ENCODE measurements at regions not wholly inside any gene's neighbourhood (a gene's known extent, or its start where the extent isn't known, plus 50 kb on each side); places are given as distances from the start of the nearest gene placed in this dataset.

- no peaks in the 10 kb centered on the region for H3K36me3 ChIP-seq (ENCODE audit: low read depth, missing control alignments)
- no peak overlapping the region for H3K27ac ChIP-seq
- no peak for DNase-seq
- WGBS, 2 donors = 71 to 83% methylated on average over 7 of the region's 7 CpGs
- no peaks in the 10 kb centered on the region for H3K9me3 ChIP-seq
- no peaks in the 10 kb centered on the region for H3K27me3 ChIP-seq
- no peak overlapping the region for H3K4me3 ChIP-seq
- TF ChIP-seq POLR2A (IDR thresholded peaks at IDR 0.05) (no peak), CTCF (IDR thresholded peaks at IDR 0.05) (no peak)
- intact Hi-C loops (cut with DNase I; ENCODE audit: low total_unique reads) = no loop called here
- no peaks in the 10 kb centered on the region for H3K4me1 ChIP-seq
Measured at GRCh38 chr21:20259031-20259867, 739.0 kb upstream of the NCAM2 start.

GRCh38 chr21:20260124-20260523 is 738.1 kb upstream of the NCAM2 start:
- no peak overlapping the region for H3K4me3 ChIP-seq
- no peaks in the 10 kb centered on the region for H3K27me3 ChIP-seq
- no peaks in the 10 kb centered on the region for H3K36me3 ChIP-seq (ENCODE audit: low read depth, missing control alignments)
- H3K27ac ChIP-seq = no peak overlapping the region
- no peaks in the 10 kb centered on the region for H3K9me3 ChIP-seq
- no peak for DNase-seq
- no peaks in the 10 kb centered on the region for H3K4me1 ChIP-seq
- 29 to 48% methylated on average over 1 of the region's 1 CpG for WGBS, 2 donors
- TF ChIP-seq CTCF (IDR thresholded peaks at IDR 0.05) (no peak), POLR2A (IDR thresholded peaks at IDR 0.05) (no peak)
- intact Hi-C loops (cut with DNase I; ENCODE audit: low total_unique reads) = no loop called here

GRCh38 chr21:20261364-20261763 is 736.8 kb upstream of the NCAM2 start:
- no peak for TF ChIP-seq POLR2A (IDR thresholded peaks at IDR 0.05)
- no peak for TF ChIP-seq CTCF (IDR thresholded peaks at IDR 0.05)
- intact Hi-C loops (cut with DNase I; ENCODE audit: low total_unique reads) = no loop called here
- no peak overlapping the region for H3K4me3 ChIP-seq
- no peaks in the 10 kb centered on the region for H3K9me3 ChIP-seq
- H3K27me3 ChIP-seq = no peaks in the 10 kb centered on the region
- no peaks in the 10 kb centered on the region for H3K36me3 ChIP-seq (ENCODE audit: low read depth, missing control alignments)
- WGBS, 2 donors = 73 to 81% methylated on average over 5 of the region's 5 CpGs
- H3K27ac ChIP-seq = no peak overlapping the region
- H3K4me1 ChIP-seq = no peaks in the 10 kb centered on the region
- DNase-seq = no peak

GRCh38 chr21:20265707-20266440 is 732.3 kb upstream of the NCAM2 start:
- no peaks in the 10 kb centered on the region for H3K9me3 ChIP-seq
- H3K27me3 ChIP-seq = no peaks in the 10 kb centered on the region
- no peak overlapping the region for H3K27ac ChIP-seq
- H3K4me1 ChIP-seq = no peaks in the 10 kb centered on the region
- intact Hi-C loops (cut with DNase I; ENCODE audit: low total_unique reads) = no loop called here
- DNase-seq = no peak
- 72 to 78% methylated on average over 5 of the region's 5 CpGs for WGBS, 2 donors
- no peaks in the 10 kb centered on the region for H3K36me3 ChIP-seq (ENCODE audit: low read depth, missing control alignments)
- TF ChIP-seq POLR2A (IDR thresholded peaks at IDR 0.05) (no peak), CTCF (IDR thresholded peaks at IDR 0.05) (no peak)
- no peak overlapping the region for H3K4me3 ChIP-seq
